CD14-positive monocyte (primary cell): ENCODE measurements at regions not wholly inside any gene's neighbourhood (a gene's known extent, or its start where the extent isn't known, plus 50 kb on each side); places are given as distances from the start of the nearest gene placed in this dataset.

ENCODE experiments used
- DNase-seq, 3 donors: peaks; one replicate each; pipeline ENCODE4 v3.0.0-alpha.2; 2011 to 2022
- H2AFZ ChIP-seq: 2 replicates; pipeline ENCODE4 v1.6.0; 2012; ENCODE audit warnings: mild to moderate bottlenecking, low read depth, low read length, inconsistent platforms; ENCODE audit not compliant: insufficient read depth, poor library complexity, severe bottlenecking
- H3K27ac ChIP-seq, 2 donors: 1 replicate in 1 of 2; 2 replicates in 1 of 2; pipeline ENCODE4 v1.5.1; 2012 to 2013; ENCODE audit warnings: low read length in 2 of 2, control low read depth in 1 of 2, inconsistent platforms in 1 of 2, low read depth in 1 of 2, mild to moderate bottlenecking in 1 of 2
- H3K27me3 ChIP-seq, 2 donors: one replicate each; pipeline versions ENCODE4 v1.6.0 to v1.6.1; 2011 to 2013; ENCODE audit warnings: low read length in 2 of 2; ENCODE audit not compliant: control insufficient read depth in 2 of 2, insufficient read depth in 2 of 2
- H3K36me3 ChIP-seq, 2 donors: replicated peaks in 1 of 2; 1 replicate in 1 of 2; 2 replicates in 1 of 2; pipeline versions ENCODE4 v1.5.1 to v1.6.1; 2012 to 2013; ENCODE audit warnings: low read length in 2 of 2, control low read depth in 1 of 2, inconsistent platforms in 1 of 2, mild to moderate bottlenecking in 1 of 2; ENCODE audit not compliant: insufficient read depth in 2 of 2, control insufficient read depth in 1 of 2
- H3K4me1 ChIP-seq, 2 donors: 1 replicate in 1 of 2; 2 replicates in 1 of 2; pipeline versions ENCODE4 v1.5.1 to v1.6.1; 2012 to 2013; ENCODE audit warnings: low read length in 2 of 2, control low read depth in 1 of 2, inconsistent platforms in 1 of 2, mild to moderate bottlenecking in 1 of 2, moderate library complexity in 1 of 2; ENCODE audit not compliant: insufficient read depth in 2 of 2, control insufficient read depth in 1 of 2
- H3K4me2 ChIP-seq: replicated peaks from 2 replicates; pipeline ENCODE3; 2012; ENCODE audit warnings: low read length, moderate library complexity, mild to moderate bottlenecking; ENCODE audit not compliant: poor library complexity, severe bottlenecking; ENCODE audit errors: extremely low read depth
- H3K4me3 ChIP-seq, 3 experiments: fragments of 200-600 bp in 1 of 3; sonication (generic) in 1 of 3; replicated peaks in 1 of 3; 1 replicate in 2 of 3; 2 replicates in 1 of 3; pipeline ENCODE4 v1.5.1; 2011 to 2013; ENCODE audit warnings: low read length in 3 of 3, mild to moderate bottlenecking in 3 of 3, control low read depth in 2 of 3, low read depth in 2 of 3, inconsistent platforms in 1 of 3, moderate library complexity in 1 of 3
- H3K79me2 ChIP-seq: 2 replicates; pipeline ENCODE4 v1.6.0; 2012; ENCODE audit warnings: mild to moderate bottlenecking, control low read depth, inconsistent platforms, low read length, moderate library complexity; ENCODE audit not compliant: insufficient read depth
- H3K9ac ChIP-seq: 2 replicates; pipeline ENCODE4 v1.6.0; 2017; ENCODE audit warnings: low read length, mild to moderate bottlenecking; ENCODE audit not compliant: insufficient read depth, poor library complexity, severe bottlenecking
- H3K9me3 ChIP-seq, 2 donors: replicated peaks in 1 of 2; 1 replicate in 1 of 2; 2 replicates in 1 of 2; pipeline versions ENCODE4 v1.5.1 to v1.6.1; 2012 to 2013; ENCODE audit warnings: low read length in 2 of 2, control low read depth in 1 of 2; ENCODE audit not compliant: control insufficient read depth in 1 of 2, insufficient read depth in 1 of 2
- H4K20me1 ChIP-seq: 2 replicates; pipeline ENCODE4 v1.6.0; 2012; ENCODE audit warnings: mild to moderate bottlenecking, low read length, control low read depth, moderate library complexity; ENCODE audit not compliant: insufficient read depth
- H3K27ac Mint-ChIP-seq, 7 donors: one replicate each; pipeline ENCODE4 v1.8.0; 2020; ENCODE audit warnings: mild to moderate bottlenecking in 7 of 7, mixed read lengths in 7 of 7, moderate library complexity in 6 of 7, inconsistent platforms in 2 of 7
- H3K27me3 Mint-ChIP-seq, 3 donors: one replicate each; pipeline ENCODE4 v1.8.0; 2021 to 2022; ENCODE audit warnings: low read depth in 3 of 3, mild to moderate bottlenecking in 3 of 3, mixed read lengths in 3 of 3, moderate library complexity in 3 of 3, inconsistent platforms in 1 of 3
- H3K36me3 Mint-ChIP-seq, 2 donors: one replicate each; pipeline ENCODE4 v1.8.0; 2020; ENCODE audit warnings: mixed read lengths in 2 of 2, inconsistent platforms in 1 of 2, mild to moderate bottlenecking in 1 of 2
- H3K4me1 Mint-ChIP-seq: one replicate; pipeline ENCODE4 v1.8.0; 2020; ENCODE audit warnings: mild to moderate bottlenecking, mixed read lengths
- H3K4me3 Mint-ChIP-seq, 2 donors: one replicate each; pipeline ENCODE4 v1.8.0; 2020; ENCODE audit warnings: mild to moderate bottlenecking in 2 of 2, mixed read lengths in 2 of 2, moderate library complexity in 1 of 2
- H3K9me3 Mint-ChIP-seq, 7 donors: one replicate each; pipeline ENCODE4 v1.8.0; 2020 to 2022; ENCODE audit warnings: mixed read lengths in 7 of 7, mild to moderate bottlenecking in 6 of 7, moderate library complexity in 6 of 7, inconsistent platforms in 2 of 7
- CTCF ChIP-seq: fragments of 200-600 bp; IDR thresholded peaks from one replicate; pipeline ENCODE4 v1.8.0; 2022; ENCODE audit warnings: antibody characterized with exemption, mild to moderate bottlenecking
- WGBS: methylation state at CpG from one replicate; pipeline ENCODE4 v1.1.5; 2013; ENCODE audit warnings: missing lambda C conversion rate; ENCODE audit not compliant: insufficient coverage; 5-methylcytosine and 5-hydroxymethylcytosine counted together
- intact Hi-C, 2 donors: fragments of 100-400 bp; cut with micrococcal nuclease; formaldehyde crosslinking; loops; one replicate each; pipeline versions ENCODE4 v1.15.0 to v1.15.1; 2023

- Histone ChIP-seq H3K9ac (no peak overlapping the region), H3K9me3 (no peaks in the 10 kb centered on the region), H3K36me3 (no peaks in the 10 kb centered on the region), H3K27me3 (no peaks in the 10 kb centered on the region), H3K27ac (no peak overlapping the region), H3K4me3 (no peak overlapping the region), H3K4me1 (no peaks in the 10 kb centered on the region), H2AFZ (no peak overlapping the region), H4K20me1 (no peaks in the 10 kb centered on the region), H3K79me2 (no peaks in the 10 kb centered on the region), H3K4me2 (no peak overlapping the region)
- Mint-ChIP-seq H3K27me3 (peaks cover under 1 to 13% (median 9%) of the 10 kb centered on the region in 3 donors), H3K4me3 (no peak overlapping the region), H3K27ac (no peak overlapping the region), H3K4me1 (no peaks in the 10 kb centered on the region), H3K9me3 (no peaks in the 10 kb centered on the region), H3K36me3 (no peaks in the 10 kb centered on the region)
- no peak for TF ChIP-seq CTCF
- no peak for DNase-seq
- intact Hi-C loops = no loop called here
- 88% methylated on average over 1 of the region's 1 CpG for WGBS
Observed at GRCh38 chr18:46426679-46427047, 230.4 kb downstream of the LOXHD1 start.
